ENCODE measurements at regions not wholly inside any gene's neighbourhood (a gene's known extent, or its start where the extent isn't known, plus 50 kb on each side); places are given as distances from the start of the nearest gene placed in this dataset.

GRCh38 chr2:208827549-208828221 is 421.1 kb downstream of the PTH2R start:
- no peaks in the 10 kb centered on the region for H3K4me1 ChIP-seq
- DNase-seq, result no peak
- H3K27ac ChIP-seq, result no peak overlapping the region
- H3K27me3 ChIP-seq, result no peaks in the 10 kb centered on the region
- H3K36me3 ChIP-seq (ENCODE audit: low read depth, missing control alignments), result no peaks in the 10 kb centered on the region
- H3K9me3 ChIP-seq, result no peaks in the 10 kb centered on the region
- no peak overlapping the region for H3K4me3 ChIP-seq
- 43 to 49% methylated on average over 4 of the region's 4 CpGs for WGBS, 2 donors
- TF ChIP-seq POLR2A (IDR thresholded peaks at IDR 0.05), result no peak
- no peak for TF ChIP-seq CTCF (IDR thresholded peaks at IDR 0.05)
- intact Hi-C loops (cut with DNase I; ENCODE audit: low total_unique reads), result no loop called here

GRCh38 chr2:208830203-208830602 is 423.6 kb downstream of the PTH2R start:
- Histone ChIP-seq H3K27ac (no peak overlapping the region), H3K4me3 (no peak overlapping the region), H3K4me1 (no peaks in the 10 kb centered on the region), H3K9me3 (no peaks in the 10 kb centered on the region), H3K27me3 (no peaks in the 10 kb centered on the region), H3K36me3 (ENCODE audit: low read depth, missing control alignments) (no peaks in the 10 kb centered on the region)
- intact Hi-C loops (cut with DNase I; ENCODE audit: low total_unique reads), result no loop called here
- WGBS, 2 donors, result 84 to 91% methylated on average over 3 of the region's 3 CpGs
- TF ChIP-seq CTCF (IDR thresholded peaks at IDR 0.05) (no peak), POLR2A (IDR thresholded peaks at IDR 0.05) (no peak)
- no peak for DNase-seq

- DNase-seq, result no peak
- no peaks in the 10 kb centered on the region for H3K27me3 ChIP-seq
- no peaks in the 10 kb centered on the region for H3K4me1 ChIP-seq
- 77 to 82% methylated on average over 1 of the region's 1 CpG for WGBS, 2 donors
- H3K27ac ChIP-seq, result no peak overlapping the region
- TF ChIP-seq CTCF (IDR thresholded peaks at IDR 0.05) (no peak), POLR2A (IDR thresholded peaks at IDR 0.05) (no peak)
- H3K36me3 ChIP-seq (ENCODE audit: low read depth, missing control alignments), result no peaks in the 10 kb centered on the region
- no peaks in the 10 kb centered on the region for H3K9me3 ChIP-seq
- intact Hi-C loops (cut with DNase I; ENCODE audit: low total_unique reads), result no loop called here
- H3K4me3 ChIP-seq, result no peak overlapping the region
Measured at GRCh38 chr2:208847651-208848050, 441.1 kb downstream of the PTH2R start.

GRCh38 chr2:208854717-208855116 is 448.1 kb downstream of the PTH2R start:
- Histone ChIP-seq H3K9me3 (no peaks in the 10 kb centered on the region), H3K36me3 (ENCODE audit: low read depth, missing control alignments) (no peaks in the 10 kb centered on the region), H3K27me3 (no peaks in the 10 kb centered on the region), H3K4me1 (no peaks in the 10 kb centered on the region), H3K27ac (no peak overlapping the region), H3K4me3 (no peak overlapping the region)
- TF ChIP-seq CTCF (IDR thresholded peaks at IDR 0.05) (no peak), POLR2A (IDR thresholded peaks at IDR 0.05) (no peak)
- DNase-seq, result no peak
- 90 to 94% methylated on average over 6 of the region's 6 CpGs for WGBS, 2 donors
- intact Hi-C loops (cut with DNase I; ENCODE audit: low total_unique reads), result no loop called here

- DNase-seq, result no peak
- H3K9me3 ChIP-seq, result no peaks in the 10 kb centered on the region
Measured at GRCh38 chr2:208867374-208867773, 460.8 kb downstream of the PTH2R start.

More at GRCh38 chr2:208867374-208867773, 460.8 kb downstream of the PTH2R start:
- intact Hi-C loops (cut with DNase I; ENCODE audit: low total_unique reads), result no loop called here
- Histone ChIP-seq H3K4me1 (no peaks in the 10 kb centered on the region), H3K4me3 (no peak overlapping the region), H3K36me3 (ENCODE audit: low read depth, missing control alignments) (no peaks in the 10 kb centered on the region), H3K27me3 (no peaks in the 10 kb centered on the region), H3K27ac (no peak overlapping the region)
- TF ChIP-seq CTCF (IDR thresholded peaks at IDR 0.05), result no peak
- TF ChIP-seq POLR2A (IDR thresholded peaks at IDR 0.05), result no peak
